Neural progenitor cell (in vitro differentiated cells): ENCODE measurements at regions not wholly inside any gene's neighbourhood (a gene's known extent, or its start where the extent isn't known, plus 50 kb on each side); places are given as distances from the start of the nearest gene placed in this dataset.

Experiments
- CTCF ChIP-seq: fragments of 200-600 bp; sonication (generic); IDR thresholded peaks from 2 replicates; pipeline ENCODE4 v1.5.1; 2017; ENCODE audit warnings: antibody characterized with exemption, mild to moderate bottlenecking
- EZH2phosphoT487 ChIP-seq: fragments of 200-600 bp; sonication (generic); IDR thresholded peaks from 2 replicates; pipeline ENCODE4 v1.6.1; 2017; ENCODE audit warnings: antibody characterized with exemption

- TF ChIP-seq CTCF (no peak), EZH2phosphoT487 (no peak)
Observed at GRCh38 chr10:78937393-78937792, 131.4 kb upstream of the ZMIZ1 start.
